Esophagus muscularis mucosa (tissue), 4 donors: ENCODE measurements at regions not wholly inside any gene's neighbourhood (a gene's known extent, or its start where the extent isn't known, plus 50 kb on each side); places are given as distances from the start of the nearest gene placed in this dataset.

ENCODE experiments used
- DNase-seq: peaks from one replicate; pipeline ENCODE4 v3.0.0-alpha.2; 2017; ENCODE audit errors: extremely low spot score
- H3K27ac ChIP-seq, 4 donors: fragments of 200-600 bp; sonication (generic); replicated peaks in 1 of 4; 1 replicate in 3 of 4; 2 replicates in 1 of 4; pipeline ENCODE4 v1.5.1; 2016 to 2019; ENCODE audit warnings: mild to moderate bottlenecking in 1 of 4
- H3K27me3 ChIP-seq, 4 donors: fragments of 200-600 bp; sonication (generic); one replicate each; pipeline versions ENCODE4 v1.5.1 to v1.6.0; 2016 to 2019
- H3K36me3 ChIP-seq, 4 donors: fragments of 200-600 bp; sonication (generic); one replicate each; pipeline ENCODE4 v1.5.1; 2016 to 2019
- H3K4me1 ChIP-seq, 4 donors: fragments of 200-600 bp; sonication (generic); one replicate each; pipeline ENCODE4 v1.5.1; 2016 to 2019
- H3K4me3 ChIP-seq, 4 donors: fragments of 200-600 bp; sonication (generic); 1 replicate in 2 of 4; 2 replicates in 2 of 4; pipeline ENCODE4 v1.5.1; 2016 to 2019; ENCODE audit warnings: mild to moderate bottlenecking in 4 of 4, moderate library complexity in 1 of 4
- H3K9me3 ChIP-seq, 4 donors: fragments of 200-600 bp; sonication (generic); 1 replicate in 3 of 4; 2 replicates in 1 of 4; pipeline ENCODE4 v1.5.1; 2016 to 2019
- EP300 ChIP-seq: sonication (generic); formaldehyde crosslinking; IDR thresholded peaks from one replicate; pipeline ENCODE4 v1.6.1; 2017; ENCODE audit warnings: antibody characterized with exemption
- POLR2A ChIP-seq: fragments of 450-650 bp; IDR thresholded peaks from one replicate; pipeline ENCODE4 v1.6.1; 2017; ENCODE audit warnings: antibody characterized with exemption, moderate library complexity, mild to moderate bottlenecking, low read depth
- POLR2AphosphoS5 ChIP-seq, 2 donors: sonication (generic); formaldehyde crosslinking; IDR thresholded peaks; one replicate each; pipeline ENCODE4 v1.6.1; 2017; ENCODE audit warnings: antibody characterized with exemption in 2 of 2
- WGBS: methylation state at CpG from one replicate; pipeline ENCODE4 v1.1.5; 2018; 5-methylcytosine and 5-hydroxymethylcytosine counted together
- intact Hi-C: fragments of 100-400 bp; cut with DNase I; formaldehyde crosslinking; loops from one replicate; pipeline ENCODE4 v1.15.1; 2023
- TF ChIP-seq, protein P1 (sequence below), 3 experiments: fragments of 200-600 bp in 2 of 3; fragments of 450-650 bp in 1 of 3; sonication (generic) in 2 of 3; IDR thresholded peaks; one replicate each; pipeline ENCODE4 v1.5.1; 2017 to 2019; ENCODE audit warnings: antibody characterized with exemption in 3 of 3, mild to moderate bottlenecking in 2 of 3, moderate library complexity in 1 of 3

DNA sequence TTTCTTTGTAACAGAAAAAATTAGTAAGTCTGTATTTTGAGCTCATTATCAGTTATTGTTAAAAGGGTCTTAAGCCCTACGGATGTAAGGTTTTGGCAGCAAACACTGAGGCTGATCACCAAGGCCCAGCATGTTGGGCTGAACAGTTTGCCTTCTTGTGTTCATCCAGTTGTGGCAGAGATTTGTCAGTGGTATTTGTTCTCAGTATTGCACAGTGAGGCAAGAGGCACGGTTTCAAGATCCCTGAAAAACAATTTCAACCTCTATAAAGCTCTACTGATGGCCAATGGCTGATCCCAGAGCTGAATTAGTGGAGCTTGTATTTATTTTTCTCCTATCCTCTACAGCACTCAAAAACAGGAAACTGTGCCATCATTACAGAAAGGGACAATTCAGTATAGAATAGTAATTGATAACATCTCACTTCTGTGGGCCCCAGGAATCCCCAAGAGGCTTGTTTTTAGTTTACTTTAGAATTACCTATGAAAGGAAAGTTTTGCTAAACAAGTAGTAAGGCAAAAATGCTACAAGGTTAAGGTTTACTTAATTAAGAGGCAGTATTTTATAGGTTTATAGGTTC is 191.8 kb upstream of the RAB4A start:
- H3K4me1 ChIP-seq = peaks cover 0 to 13% (median 0%) of the 10 kb centered on the region in 4 donors
- no peaks in the 10 kb centered on the region for H3K36me3 ChIP-seq
- DNase-seq = no peak
- no peak overlapping the region for H3K4me3 ChIP-seq
- 93% methylated on average over 2 of the region's 2 CpGs for whole genome bisulfite sequencing
- no peaks in the 10 kb centered on the region for H3K27me3 ChIP-seq
- TF ChIP-seq POLR2A (no peak), EP300 (no peak), POLR2AphosphoS5 (IDR thresholded peaks at IDR 0.05) (no peak)
- TF ChIP-seq, protein P1, sequence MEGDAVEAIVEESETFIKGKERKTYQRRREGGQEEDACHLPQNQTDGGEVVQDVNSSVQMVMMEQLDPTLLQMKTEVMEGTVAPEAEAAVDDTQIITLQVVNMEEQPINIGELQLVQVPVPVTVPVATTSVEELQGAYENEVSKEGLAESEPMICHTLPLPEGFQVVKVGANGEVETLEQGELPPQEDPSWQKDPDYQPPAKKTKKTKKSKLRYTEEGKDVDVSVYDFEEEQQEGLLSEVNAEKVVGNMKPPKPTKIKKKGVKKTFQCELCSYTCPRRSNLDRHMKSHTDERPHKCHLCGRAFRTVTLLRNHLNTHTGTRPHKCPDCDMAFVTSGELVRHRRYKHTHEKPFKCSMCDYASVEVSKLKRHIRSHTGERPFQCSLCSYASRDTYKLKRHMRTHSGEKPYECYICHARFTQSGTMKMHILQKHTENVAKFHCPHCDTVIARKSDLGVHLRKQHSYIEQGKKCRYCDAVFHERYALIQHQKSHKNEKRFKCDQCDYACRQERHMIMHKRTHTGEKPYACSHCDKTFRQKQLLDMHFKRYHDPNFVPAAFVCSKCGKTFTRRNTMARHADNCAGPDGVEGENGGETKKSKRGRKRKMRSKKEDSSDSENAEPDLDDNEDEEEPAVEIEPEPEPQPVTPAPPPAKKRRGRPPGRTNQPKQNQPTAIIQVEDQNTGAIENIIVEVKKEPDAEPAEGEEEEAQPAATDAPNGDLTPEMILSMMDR (IDR thresholded peaks at IDR 0.05) = no peak
- intact Hi-C loops = no loop called here
- no peak overlapping the region for H3K27ac ChIP-seq
- peaks cover 0 to 20% (median 12%) of the 10 kb centered on the region in 4 donors for H3K9me3 ChIP-seq

DNA sequence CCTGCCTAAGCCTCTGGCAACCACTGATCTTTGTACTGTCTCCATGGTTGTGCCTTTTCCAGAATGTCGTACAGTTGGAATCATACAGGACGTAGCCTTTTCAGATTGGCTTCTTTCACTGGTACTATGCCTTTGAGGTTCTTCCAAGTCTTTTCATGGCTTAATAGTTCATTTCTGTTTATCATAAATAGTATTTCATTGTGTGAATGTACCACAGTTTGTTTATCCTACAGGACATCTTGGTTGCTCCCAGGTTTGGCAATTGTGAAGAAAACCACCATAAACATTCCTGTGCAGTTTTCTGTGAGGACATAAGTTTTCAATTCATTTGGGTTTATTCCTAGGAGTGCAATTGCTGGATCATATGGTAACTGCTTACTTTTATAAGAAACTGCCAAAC is 190.6 kb upstream of the RAB4A start:
- Histone ChIP-seq H3K4me3 (no peak overlapping the region), H3K27me3 (no peaks in the 10 kb centered on the region), H3K36me3 (no peaks in the 10 kb centered on the region), H3K9me3 (peaks cover 0 to 20% (median 12%) of the 10 kb centered on the region in 4 donors), H3K4me1 (peaks cover 0 to 10% (median 5%) of the 10 kb centered on the region in 4 donors), H3K27ac (no peak overlapping the region)
- no peak for DNase-seq
- 97% methylated on average over 2 of the region's 2 CpGs for WGBS
- no peak for TF ChIP-seq EP300
- no peak for TF ChIP-seq POLR2AphosphoS5 (IDR thresholded peaks at IDR 0.05)
- TF ChIP-seq, protein P1 (IDR thresholded peaks at IDR 0.05) = no peak
- TF ChIP-seq POLR2A = no peak
- intact Hi-C loops = no loop called here

DNA sequence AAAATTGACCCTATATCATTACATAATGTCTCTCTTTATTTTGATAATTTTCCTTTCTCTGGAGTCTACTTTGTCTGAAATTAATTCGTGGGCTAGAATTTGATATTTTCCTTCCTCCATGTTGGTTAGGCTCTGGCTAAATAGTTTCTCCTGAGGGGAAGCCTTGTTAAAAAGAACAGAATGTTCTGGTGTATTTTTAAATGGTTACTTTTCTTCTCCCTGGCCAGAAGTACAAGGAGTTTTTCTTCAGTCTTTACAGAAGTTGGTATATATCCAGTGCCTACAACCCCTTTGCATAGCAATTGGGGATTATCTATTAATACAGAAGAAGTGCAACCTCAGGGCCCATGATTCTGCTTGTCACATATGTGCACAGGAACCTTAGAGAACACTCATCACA is 185.6 kb upstream of the RAB4A start:
- Histone ChIP-seq H3K9me3 (peaks cover 0 to 20% (median 12%) of the 10 kb centered on the region in 4 donors), H3K36me3 (no peaks in the 10 kb centered on the region), H3K27me3 (no peaks in the 10 kb centered on the region), H3K4me1 (peaks cover 0 to 40% (median 31%) of the 10 kb centered on the region in 4 donors), H3K27ac (peak overlapping the region in 3 of 4 donors; percentile 34 to 64 (median 46)), H3K4me3 (no peak overlapping the region)
- DNase-seq = no peak
- WGBS = 48% methylated on average over 1 of the region's 1 CpG
- TF ChIP-seq, protein P1 (IDR thresholded peaks at IDR 0.05) = no peak
- peak in 1 of 2 donors; percentile 15 for TF ChIP-seq POLR2AphosphoS5 (IDR thresholded peaks at IDR 0.05)
- intact Hi-C loops = no loop called here

DNA sequence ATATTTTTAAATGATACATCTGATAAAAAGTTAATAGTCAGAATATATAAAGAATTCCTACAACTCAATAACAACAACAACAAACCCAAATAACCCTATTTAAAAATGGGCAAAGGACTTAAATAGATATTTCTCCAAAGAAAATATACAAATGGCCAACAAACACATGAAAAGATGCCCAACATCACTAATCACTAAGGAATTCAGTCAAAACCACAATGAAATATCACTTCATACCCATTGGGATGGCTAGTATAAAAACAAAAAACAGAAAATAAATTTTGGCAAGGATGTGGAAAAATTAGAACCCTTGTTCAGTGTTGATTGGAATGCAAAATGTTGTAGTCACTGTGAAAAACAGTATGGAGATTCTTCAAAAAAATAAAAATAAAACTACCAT is 184.8 kb upstream of the RAB4A start:
- H3K4me1 ChIP-seq = peaks cover 0 to 40% (median 31%) of the 10 kb centered on the region in 4 donors
- TF ChIP-seq EP300 (no peak), POLR2AphosphoS5 (IDR thresholded peaks at IDR 0.05) (no peak), POLR2A (no peak)
- TF ChIP-seq, protein P1 (IDR thresholded peaks at IDR 0.05) = no peak
- intact Hi-C loops = no loop called here
- H3K9me3 ChIP-seq = peaks cover 0 to 15% (median 11%) of the 10 kb centered on the region in 4 donors
- H3K27me3 ChIP-seq = no peaks in the 10 kb centered on the region
- H3K36me3 ChIP-seq = no peaks in the 10 kb centered on the region
- H3K4me3 ChIP-seq = no peak overlapping the region
- DNase-seq = no peak
- H3K27ac ChIP-seq = peak overlapping the region in 3 of 4 donors; percentile 34 to 64 (median 46)

DNA sequence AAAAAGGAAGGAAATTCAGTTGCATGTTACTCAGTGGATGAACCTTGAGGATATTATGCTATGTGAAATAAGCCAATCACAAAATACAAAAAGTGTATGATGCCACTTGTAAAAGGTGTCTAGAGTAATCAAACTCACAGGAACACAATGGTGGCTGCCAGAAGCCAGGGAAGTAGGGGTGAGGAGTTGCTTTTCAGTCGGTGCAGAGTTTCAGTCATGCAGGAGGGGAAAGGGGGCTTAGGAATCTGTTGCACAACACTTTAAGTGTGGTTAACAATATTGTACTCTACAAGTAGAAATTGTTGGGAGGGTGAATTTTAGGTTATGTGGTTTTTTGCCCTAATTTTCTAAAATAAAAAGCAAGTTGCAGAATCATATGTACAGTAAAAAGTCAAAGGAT is 184.2 kb upstream of the RAB4A start:
- intact Hi-C loops = no loop called here
- TF ChIP-seq, protein P1 (IDR thresholded peaks at IDR 0.05) = no peak
- TF ChIP-seq EP300 (no peak), POLR2AphosphoS5 (IDR thresholded peaks at IDR 0.05) (no peak), POLR2A (no peak)
- Histone ChIP-seq H3K36me3 (no peaks in the 10 kb centered on the region), H3K27ac (peak overlapping the region in 1 of 4 donors; percentile 64), H3K4me1 (peaks cover 0 to 42% (median 35%) of the 10 kb centered on the region in 4 donors), H3K27me3 (no peaks in the 10 kb centered on the region), H3K4me3 (no peak overlapping the region), H3K9me3 (peaks cover 0 to 15% (median 11%) of the 10 kb centered on the region in 4 donors)
- DNase-seq = no peak
- WGBS = 38% methylated on average over 1 of the region's 1 CpG
